ENCODE measurements at regions not wholly inside any gene's neighbourhood (a gene's known extent, or its start where the extent isn't known, plus 50 kb on each side); places are given as distances from the start of the nearest gene placed in this dataset.

GRCh38 chr12:74890237-74890599, 319.4 kb downstream of the KCNC2 start:
- Mint-ChIP-seq H3K27ac (no peak overlapping the region), H3K9me3 (no peaks in the 10 kb centered on the region), H3K27me3 (no peaks in the 10 kb centered on the region), H3K4me3 (no peak overlapping the region), H3K4me1 (ENCODE audit: low read depth) (peaks cover 28% of the 10 kb centered on the region), H3K36me3 (ENCODE audit: low read depth) (no peaks in the 10 kb centered on the region)
- TF ChIP-seq CTCF (IDR thresholded peaks at IDR 0.05) = no peak
- Histone ChIP-seq H3K4me3 (ENCODE audit: low read length) (no peak overlapping the region), H3K27me3 (ENCODE audit: control insufficient read depth in 1 of 2, insufficient read depth in 2 of 2, low read length in 2 of 2) (no peaks in the 10 kb centered on the region), H3K36me3 (ENCODE audit: insufficient read depth, low read length) (no peaks in the 10 kb centered on the region), H3K27ac (ENCODE audit: low read depth in 1 of 2, low read length in 2 of 2) (no peak overlapping the region), H3K4me1 (ENCODE audit: insufficient read depth, low read length) (no peaks in the 10 kb centered on the region), H3K9me3 (ENCODE audit: control insufficient read depth in 1 of 2, insufficient read depth in 1 of 2, low read length in 2 of 2) (no peaks in the 10 kb centered on the region)
- DNase-seq (peak in 2 of 14 experiments; percentile 7 to 21), ATAC-seq (ENCODE audit: poor library complexity) (peak; percentile 48)
- intact Hi-C loops (cut with DNase I, micrococcal nuclease) = no loop called here
- ChIA-PET CTCF (no interaction called here), POLR2A (no interaction called here)

GRCh38 chr12:74891083-74891668, 318.5 kb downstream of the KCNC2 start:
- POLR2A ChIA-PET = no interaction called here
- H3K4me3 Mint-ChIP-seq = no peak overlapping the region
- Histone ChIP-seq H3K4me3 (ENCODE audit: low read length) (no peak overlapping the region), H3K36me3 (ENCODE audit: insufficient read depth, low read length) (no peaks in the 10 kb centered on the region), H3K4me1 (ENCODE audit: insufficient read depth, low read length) (no peaks in the 10 kb centered on the region), H3K9me3 (ENCODE audit: control insufficient read depth in 1 of 2, insufficient read depth in 1 of 2, low read length in 2 of 2) (no peaks in the 10 kb centered on the region), H3K27ac (ENCODE audit: low read depth in 1 of 2, low read length in 2 of 2) (no peak overlapping the region), H3K27me3 (ENCODE audit: control insufficient read depth in 1 of 2, insufficient read depth in 2 of 2, low read length in 2 of 2) (no peaks in the 10 kb centered on the region)
- no peak overlapping the region for H3K27ac Mint-ChIP-seq
- H3K9me3 Mint-ChIP-seq = no peaks in the 10 kb centered on the region
- TF ChIP-seq CTCF (IDR thresholded peaks at IDR 0.05) = no peak
- intact Hi-C loops (cut with DNase I, micrococcal nuclease) = no loop called here
- ATAC-seq (ENCODE audit: poor library complexity) = no peak
- H3K36me3 Mint-ChIP-seq (ENCODE audit: low read depth) = no peaks in the 10 kb centered on the region
- no peaks in the 10 kb centered on the region for H3K27me3 Mint-ChIP-seq
- H3K4me1 Mint-ChIP-seq (ENCODE audit: low read depth) = peaks cover 28% of the 10 kb centered on the region
- CTCF ChIA-PET = no interaction called here
- DNase-seq = no peak

- Mint-ChIP-seq H3K36me3 (ENCODE audit: low read depth) (no peaks in the 10 kb centered on the region), H3K4me3 (peak overlapping the region; percentile 49)
Measured at GRCh38 chr12:74892057-74892633, 317.5 kb downstream of the KCNC2 start.

More at GRCh38 chr12:74892057-74892633, 317.5 kb downstream of the KCNC2 start:
- H3K36me3 ChIP-seq (ENCODE audit: insufficient read depth, low read length) = no peaks in the 10 kb centered on the region
- H3K27me3 Mint-ChIP-seq = no peaks in the 10 kb centered on the region
- ATAC-seq (ENCODE audit: poor library complexity) (peak; percentile 24), DNase-seq (peak in 1 of 14 experiments; percentile 22)
- no peak overlapping the region for H3K4me3 ChIP-seq (ENCODE audit: low read length)
- ChIA-PET CTCF (no interaction called here), POLR2A (interaction anchor here (0.6 to 1.0 kb wide), 2 partner anchors 10 to 64 kb away, joined by 3 read pairs; no protein-coding TSS in a partner anchor)
- no peaks in the 10 kb centered on the region for H3K27me3 ChIP-seq (ENCODE audit: control insufficient read depth in 1 of 2, insufficient read depth in 2 of 2, low read length in 2 of 2)
- H3K4me1 Mint-ChIP-seq (ENCODE audit: low read depth) = peaks cover 28% of the 10 kb centered on the region
- no peak overlapping the region for H3K27ac ChIP-seq (ENCODE audit: low read depth in 1 of 2, low read length in 2 of 2)
- H3K27ac Mint-ChIP-seq = peak overlapping the region; percentile 52
- intact Hi-C loops (cut with DNase I, micrococcal nuclease) = no loop called here
- H3K9me3 Mint-ChIP-seq = no peaks in the 10 kb centered on the region
- no peaks in the 10 kb centered on the region for H3K4me1 ChIP-seq (ENCODE audit: insufficient read depth, low read length)
- H3K9me3 ChIP-seq (ENCODE audit: control insufficient read depth in 1 of 2, insufficient read depth in 1 of 2, low read length in 2 of 2) = no peaks in the 10 kb centered on the region
- no peak for TF ChIP-seq CTCF (IDR thresholded peaks at IDR 0.05)
